Inflammatory macrophage treated with lipopolysaccharide for 1 hour (primary cell): ENCODE measurements at regions not wholly inside any gene's neighbourhood (a gene's known extent, or its start where the extent isn't known, plus 50 kb on each side); places are given as distances from the start of the nearest gene placed in this dataset.
"Not testable (repeated sequence)": the region's sequence is repeated elsewhere in the genome, so short reads cannot be mapped to it uniquely, and the experiment has no call there.

Experiments
- DNase-seq, 2 donors: peaks; one replicate each; pipeline ENCODE4 v3.0.0-alpha.2; 2020 to 2022

DNA sequence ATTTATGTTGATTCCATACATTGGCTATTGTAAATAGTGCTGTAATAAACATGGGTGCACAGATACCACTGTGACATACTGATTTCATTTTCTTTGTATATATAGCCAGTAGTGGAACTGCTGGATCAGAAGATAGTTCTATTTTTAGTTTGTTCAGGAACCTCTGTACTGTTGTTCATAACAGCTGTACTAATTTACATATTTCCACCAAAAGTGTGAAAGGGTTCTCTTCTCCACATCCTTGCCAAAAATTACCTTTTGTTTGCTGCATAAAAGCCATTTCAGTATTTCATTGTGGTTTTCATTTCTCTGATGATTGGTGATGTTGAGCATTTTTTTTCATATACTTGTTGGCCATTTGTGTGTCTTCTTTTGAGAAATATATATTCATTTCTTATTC, 1962.1 kb downstream of the PCDH9 start:
- no peak for DNase-seq

DNA sequence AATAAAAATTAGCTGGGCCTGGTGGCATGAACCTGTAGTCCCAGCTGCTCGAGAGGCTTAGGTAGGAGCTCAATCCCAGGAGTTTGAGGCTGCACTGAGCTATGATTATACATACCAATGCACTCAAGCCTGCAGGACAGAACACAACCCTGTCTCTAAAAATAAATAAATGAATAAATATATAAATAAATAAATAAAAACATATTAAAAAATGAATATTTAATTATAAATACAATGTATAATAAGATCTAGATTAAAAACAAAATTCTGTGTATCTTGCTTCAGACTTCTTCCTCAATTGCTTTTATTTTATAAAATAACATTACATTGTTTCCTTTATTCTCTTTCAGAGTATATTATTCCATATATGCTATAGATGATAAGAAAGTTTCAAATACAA, 1964.1 kb downstream of the PCDH9 start:
- no peak for DNase-seq

DNA sequence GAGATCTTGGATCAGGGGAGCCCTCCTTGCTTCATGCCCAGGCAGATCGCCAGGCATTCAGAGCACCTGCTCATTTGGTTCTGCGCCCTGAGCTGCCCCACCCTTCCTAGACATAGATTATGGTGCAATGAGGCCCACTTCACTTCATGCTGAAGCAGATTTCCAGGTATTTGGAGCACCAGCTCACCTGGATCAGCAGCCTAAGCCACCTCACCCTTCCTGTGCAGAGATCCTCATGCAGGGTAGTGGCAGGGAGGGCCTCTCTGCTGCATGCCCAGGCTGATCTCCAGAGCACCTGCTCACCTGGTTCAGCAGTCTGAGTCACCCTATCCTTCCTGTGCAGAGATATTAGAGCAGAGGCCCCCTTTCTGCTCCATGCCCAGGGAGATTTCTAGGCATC, 1966.1 kb downstream of the PCDH9 start:
- DNase-seq = no peak

DNA sequence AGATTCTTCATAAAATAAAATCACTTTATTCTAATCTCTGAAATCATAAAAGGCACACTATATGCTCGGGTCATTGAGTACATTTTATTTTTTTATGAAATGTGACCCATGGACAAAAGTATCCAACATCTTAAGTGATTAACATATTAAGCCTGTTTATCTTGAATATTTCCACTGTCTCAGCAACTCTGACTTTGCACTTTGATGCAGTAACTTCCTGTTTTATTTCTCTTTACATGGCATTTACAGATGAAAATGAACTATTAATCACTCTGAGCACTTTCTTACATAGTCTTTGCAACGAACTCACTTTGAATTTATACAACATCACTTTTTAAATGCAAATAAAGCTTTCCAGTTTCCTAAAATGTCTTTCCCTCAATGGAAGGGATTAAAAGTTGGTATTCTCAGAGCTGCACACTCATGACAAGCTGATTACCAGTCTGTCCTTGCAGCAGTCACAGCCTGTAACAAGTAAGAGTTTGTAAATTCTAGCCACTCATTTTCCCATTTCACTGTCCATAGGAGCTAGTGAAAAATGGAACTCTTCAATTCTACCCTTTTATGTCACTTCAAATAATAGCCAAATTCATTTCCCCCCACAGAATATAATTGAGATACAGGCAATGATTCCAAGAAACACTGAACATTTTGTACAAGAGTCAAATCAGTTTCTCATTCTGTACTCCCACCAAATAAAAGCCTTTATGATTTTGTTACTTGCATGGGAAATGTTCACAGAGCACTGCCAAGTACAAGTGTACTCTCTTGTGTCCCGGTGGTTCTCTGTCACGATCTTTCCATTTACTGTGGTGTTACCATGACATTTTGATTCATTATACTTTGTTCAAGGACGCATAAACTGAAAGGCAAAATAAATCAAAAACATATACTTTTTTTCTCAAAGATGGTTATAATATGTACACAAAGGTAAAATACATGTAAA, 1968.9 kb downstream of the PCDH9 start:
- DNase-seq = peak; percentile 2

DNA sequence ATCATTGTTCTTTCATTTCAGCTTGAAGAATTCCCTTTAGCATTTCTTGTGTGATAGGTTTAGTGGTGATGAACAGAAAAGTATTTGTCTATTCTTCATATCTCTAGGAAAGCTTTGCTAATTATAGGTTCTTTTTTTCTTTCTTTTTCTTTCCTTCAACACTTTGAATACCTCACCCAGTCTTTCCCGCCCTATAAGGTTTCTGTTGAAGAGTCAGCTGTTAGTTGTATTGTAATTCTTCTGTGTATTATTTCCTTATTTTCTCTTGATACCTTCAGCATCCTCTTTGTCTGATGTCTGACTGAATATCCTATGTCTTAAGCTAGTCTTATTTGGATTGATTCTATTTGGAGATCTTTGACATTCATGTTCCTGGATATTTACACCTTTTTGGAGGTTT, 1989.4 kb downstream of the PCDH9 start:
- DNase-seq = no peak

DNA sequence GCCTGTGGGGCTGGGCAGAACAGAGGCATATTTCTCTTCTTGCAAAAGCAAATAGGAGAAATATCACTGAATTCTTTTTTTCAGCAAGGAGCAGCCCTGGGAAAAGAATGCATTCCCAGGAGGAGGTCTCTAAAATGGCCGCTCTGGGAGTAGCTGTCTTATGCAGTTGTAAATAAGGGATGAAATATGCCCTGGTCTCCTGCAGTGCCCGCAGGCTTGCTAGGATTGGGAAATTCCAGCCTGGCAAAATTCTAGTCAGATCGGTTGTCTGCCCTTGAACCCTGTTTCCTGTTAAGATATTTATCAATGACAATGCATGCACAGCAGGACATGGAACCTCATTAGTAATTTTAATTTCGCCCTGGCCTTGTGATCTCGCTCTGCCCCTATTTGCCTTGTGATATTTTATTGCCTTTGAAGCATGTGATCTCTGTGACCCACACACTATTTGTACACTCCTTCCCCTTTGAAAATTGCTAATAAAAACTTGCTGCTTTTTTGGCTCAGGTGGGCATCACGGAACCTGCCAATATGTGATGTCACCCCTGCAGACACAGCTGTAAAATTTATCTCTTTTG, 1993.2 kb downstream of the PCDH9 start:
- no peak for DNase-seq

DNA sequence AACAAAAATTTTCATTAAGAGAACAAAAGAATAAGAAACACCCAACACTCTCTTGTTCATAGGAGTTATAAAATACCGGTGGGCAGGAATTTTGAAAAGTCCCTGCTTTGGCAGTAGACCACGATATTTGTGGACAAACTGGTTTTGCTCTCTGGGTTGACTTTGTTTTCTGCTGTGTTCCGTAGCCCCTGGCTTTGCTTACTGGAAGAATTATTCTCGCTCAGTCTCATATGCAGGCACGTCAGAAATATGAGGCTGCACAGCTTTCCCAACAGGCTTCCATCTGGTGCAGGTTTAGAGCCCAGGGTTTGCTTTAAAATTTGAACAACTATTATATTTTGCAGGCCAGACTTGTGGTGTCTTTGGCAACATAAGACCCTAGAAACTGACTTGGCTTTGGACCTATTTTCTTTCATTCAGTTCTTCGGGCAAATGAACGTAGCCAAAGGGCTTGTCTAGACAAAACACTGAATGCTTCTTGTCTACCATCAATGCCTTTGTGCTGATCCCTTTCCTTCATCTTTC, 2012.6 kb downstream of the PCDH9 start:
- DNase-seq = no peak

DNA sequence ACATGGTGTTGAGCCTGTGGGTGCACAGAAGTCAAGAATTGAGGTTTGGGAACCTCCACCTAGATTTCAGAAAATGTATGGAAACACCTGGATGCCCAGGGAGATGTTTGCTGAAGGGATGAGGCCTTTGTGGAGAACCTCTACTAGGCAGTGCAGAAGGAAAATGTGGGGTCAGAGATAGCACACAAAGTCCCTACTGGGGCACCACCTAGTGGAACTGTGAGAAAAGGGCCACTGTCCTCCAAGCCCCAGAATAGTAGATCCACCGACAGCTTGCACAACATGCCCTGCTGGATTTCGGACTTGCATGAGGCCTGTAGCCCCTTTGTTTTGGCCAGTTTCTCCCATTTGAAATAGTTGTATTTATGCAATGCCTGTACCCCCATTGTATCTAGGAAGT, 2027.3 kb downstream of the PCDH9 start:
- not testable (repeated sequence) for DNase-seq

DNA sequence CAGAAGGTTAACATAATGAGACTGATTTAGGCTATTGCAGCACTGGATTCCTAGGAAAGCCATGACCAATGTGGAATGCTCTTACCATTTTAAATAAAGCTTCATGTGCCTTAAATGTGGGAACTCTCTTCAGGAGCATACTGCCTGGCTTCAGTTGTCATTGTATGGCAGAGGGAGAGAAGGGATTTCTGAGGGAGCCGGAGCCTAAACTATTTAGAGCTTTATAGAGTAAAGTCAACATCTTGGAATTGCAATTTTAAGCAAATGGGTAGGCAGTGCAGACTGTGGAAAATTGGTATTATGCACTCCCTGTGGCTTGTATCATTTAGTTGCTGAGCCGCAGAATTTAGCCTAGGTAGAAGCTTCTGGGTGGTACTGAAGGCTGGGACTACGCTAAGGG, 2041.4 kb downstream of the PCDH9 start:
- no peak for DNase-seq

DNA sequence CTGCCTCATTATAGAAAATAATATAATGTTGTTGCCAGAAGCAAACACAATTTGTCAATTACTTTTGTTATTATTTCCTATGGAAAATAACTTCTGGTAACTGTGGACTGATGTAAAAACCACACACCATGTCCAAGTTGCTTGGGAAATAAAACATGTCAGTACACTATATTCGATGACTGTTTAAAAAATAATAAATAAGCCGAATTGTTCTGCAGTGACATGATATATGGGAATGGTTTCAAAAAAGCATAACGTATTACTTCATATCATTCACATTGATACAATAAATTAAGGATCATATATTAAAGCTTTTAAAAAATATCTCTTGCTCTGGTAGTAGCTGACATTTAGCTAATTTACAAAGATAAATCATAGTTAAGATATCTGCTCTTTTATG, 2062.1 kb downstream of the PCDH9 start:
- no peak for DNase-seq

DNA sequence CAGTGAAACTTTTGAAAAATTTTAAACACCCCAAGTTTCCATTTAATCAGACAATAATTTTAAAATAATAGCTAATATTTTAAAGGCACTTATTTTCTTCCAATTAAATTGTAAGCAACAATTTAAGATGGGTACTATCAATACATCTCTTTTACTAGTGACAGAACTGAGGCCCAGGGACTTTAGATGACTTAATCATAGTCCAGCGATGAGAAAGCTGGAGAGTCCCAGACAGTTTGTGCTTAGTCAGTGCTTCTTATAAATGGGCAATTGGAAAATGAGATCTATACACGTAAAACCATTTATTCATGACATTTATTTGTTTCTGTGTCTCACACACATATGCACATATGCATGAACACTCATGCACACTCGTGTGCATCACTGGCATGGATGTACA, 2063.5 kb downstream of the PCDH9 start:
- no peak for DNase-seq

DNA sequence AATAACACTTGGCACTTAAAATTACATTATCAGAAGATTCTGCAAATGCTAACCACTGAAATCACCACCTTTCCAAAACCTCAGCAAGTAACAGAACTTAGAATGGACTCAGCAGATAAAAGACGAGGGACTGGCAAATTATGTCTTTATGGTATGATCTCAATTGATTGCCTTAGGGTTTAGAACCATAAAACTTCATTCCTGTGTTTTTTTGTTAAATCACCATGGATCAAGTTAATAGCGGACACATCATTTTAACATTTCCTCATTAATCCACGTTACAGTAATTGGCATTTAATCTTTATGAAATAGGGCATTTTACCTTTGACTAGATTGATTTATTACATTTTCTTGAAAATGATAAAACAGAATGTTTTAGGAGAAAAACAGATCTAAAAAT, 2070.3 kb downstream of the PCDH9 start:
- no peak for DNase-seq

DNA sequence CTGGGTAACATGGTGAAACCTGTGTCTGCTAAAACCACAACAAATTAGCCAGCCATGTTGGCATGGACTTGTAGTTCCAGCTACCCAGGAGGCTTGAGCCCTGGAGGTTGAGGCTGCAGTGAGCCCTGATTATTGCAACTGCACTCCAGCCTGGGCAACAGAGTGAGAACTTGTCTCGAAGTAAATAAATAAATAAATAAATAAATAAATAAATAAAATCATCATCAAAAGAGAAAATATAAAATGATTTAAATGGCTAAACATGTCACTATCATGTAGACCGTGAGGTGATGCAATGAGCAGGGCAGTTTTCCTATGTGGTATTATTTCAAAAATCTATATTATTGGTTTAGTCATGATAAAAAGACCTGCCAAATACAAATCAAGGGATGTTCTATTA, 2074.3 kb downstream of the PCDH9 start:
- DNase-seq = no peak

DNA sequence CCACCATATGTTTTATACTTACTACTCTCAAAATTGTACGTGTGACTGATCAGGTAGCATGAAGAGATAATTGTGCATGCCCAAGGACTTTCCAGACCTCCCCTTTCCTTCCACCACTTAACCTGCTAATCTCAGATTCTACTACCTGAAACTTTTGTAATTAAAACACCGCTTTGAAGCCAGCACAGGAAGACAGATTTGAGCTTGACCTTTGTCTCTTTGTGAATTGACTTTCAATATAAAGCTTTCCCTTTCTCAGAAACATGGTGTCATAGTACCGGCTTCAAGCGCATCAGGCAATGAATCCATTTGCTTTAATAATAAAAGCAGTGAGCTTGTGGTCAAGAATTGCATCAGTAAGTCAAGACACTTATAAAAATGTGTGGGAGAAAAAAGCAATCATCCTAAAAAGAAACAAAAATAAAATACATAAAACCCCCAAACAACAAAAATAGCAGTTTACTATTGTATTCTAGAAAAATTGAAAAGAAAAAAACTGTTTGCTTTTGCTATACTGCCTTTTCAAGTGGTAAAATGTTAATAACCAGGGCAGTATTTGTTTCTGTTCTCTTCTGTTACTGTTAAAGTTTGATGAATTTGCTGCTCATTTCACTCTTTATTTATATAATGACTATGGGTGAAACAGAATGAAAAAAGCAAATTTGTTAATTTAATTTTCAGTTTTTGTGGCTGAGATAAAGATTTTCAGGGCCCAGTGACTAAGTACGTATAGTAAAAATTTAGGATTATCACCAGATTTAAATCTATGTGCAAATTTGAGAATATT, 2075.3 kb downstream of the PCDH9 start:
- no peak for DNase-seq

DNA sequence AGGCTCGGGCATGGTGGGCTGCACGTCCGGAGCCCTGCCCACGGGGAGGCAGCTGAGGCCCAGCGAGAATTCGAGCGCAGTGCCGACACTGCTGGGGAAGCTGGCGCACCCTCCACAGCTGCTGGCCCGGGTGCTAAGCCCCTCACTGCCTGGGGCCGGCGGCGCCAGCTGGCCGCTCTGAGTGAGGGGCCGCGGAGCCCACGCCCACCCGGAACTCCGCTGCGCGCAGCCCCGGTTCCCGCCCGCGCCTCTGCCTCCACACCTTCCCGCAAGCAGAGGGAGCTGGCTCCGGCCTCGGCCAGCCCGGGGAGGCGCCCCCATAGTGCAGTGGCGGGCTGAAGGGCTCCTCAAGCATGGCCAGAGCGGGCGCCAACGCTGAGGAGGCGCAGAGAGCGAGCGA, 2080.4 kb downstream of the PCDH9 start:
- no peak for DNase-seq

DNA sequence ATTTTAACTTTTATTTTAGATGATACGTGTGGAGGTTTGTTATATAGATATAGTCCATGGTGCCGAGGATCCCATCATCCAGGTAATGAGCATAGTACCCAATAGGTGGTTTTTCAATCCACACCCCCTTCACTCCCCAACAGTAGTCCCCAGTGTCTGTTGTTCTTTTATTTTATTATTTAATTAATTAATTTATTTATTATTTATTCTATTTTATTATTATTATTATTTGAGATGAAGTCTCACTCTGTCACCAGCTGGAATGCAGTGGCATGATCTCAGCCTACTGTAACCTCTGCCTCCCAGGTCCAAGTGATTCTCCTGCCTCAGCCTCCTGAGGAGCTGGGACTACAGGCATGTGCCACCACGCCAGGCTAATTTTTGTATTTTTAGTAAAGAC, 2086.2 kb downstream of the PCDH9 start:
- DNase-seq = no peak

DNA sequence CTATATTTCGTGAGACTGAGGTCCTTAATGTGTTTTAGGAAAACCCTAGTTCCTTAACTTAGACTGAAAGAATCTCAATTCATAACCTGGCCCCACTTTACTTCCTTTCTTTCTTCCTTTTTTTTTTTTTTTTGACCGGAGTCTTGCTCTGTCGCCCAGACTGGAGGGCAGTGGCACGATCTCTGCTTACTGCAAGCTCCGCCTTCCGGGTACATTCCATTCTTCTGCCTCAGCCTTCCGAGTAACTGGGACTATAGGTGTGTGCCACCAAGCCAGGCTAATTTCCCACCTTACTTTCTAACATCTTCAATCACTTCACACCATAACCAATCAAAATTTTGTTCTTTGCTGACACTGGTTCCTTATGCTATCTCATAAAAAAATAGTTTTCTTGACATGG, 2097.0 kb downstream of the PCDH9 start:
- DNase-seq = no peak

DNA sequence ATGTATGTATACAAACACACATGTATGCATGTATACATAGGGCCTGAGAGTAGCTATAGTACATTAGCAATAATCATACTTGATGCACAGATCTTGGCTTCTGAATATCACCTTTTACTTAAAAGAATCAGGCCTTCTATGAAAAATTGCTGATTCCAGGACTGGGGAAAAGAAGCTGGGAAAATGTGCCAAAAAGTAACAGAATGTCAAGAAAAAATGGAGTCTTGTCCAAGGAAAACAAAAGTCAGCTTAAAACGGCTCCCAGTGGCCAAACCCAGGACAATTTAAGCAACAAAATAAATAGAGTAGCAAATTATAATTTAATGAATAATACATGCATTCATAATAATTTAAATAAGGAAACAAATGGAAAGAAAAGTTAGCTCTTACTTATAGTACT, 2104.9 kb downstream of the PCDH9 start:
- DNase-seq = no peak

DNA sequence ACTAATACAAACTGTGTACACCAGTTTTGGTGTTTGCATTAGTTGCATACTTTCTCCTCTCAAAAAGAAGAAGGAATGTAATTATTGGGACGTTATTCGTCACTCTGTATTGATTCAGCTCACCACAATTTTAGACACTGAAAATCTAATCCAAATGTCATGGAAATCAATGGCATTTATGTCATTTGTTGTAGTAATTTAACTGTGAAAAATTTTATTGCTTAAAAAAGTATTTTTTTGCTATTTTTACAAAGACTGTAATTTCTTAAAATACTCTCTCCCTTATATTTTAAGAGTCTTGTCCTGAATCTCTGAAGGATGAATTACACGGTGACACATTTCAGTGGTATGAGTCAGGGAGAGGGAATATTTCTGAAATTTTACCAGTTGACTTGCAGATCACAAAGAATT, 2117.6 kb downstream of the PCDH9 start:
- no peak for DNase-seq

DNA sequence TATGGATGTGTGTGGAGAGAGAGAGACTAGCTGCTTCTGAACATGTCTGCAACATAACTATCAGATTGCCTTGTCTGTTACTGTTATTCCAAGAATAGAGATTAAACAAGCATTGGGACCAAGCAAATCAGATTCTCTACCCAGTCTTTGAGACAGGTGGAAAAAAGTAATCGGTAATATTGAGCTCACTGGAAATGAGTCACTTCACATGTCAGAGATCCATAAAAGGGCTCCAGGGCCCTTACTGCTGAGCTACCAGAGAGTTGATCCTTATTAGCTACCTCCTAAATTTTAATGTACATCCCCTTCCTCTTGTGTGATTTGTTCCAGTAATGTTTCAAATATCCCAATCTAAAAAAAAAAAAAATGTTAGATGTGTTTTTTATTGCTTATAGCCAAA, 2118.0 kb downstream of the PCDH9 start:
- no peak for DNase-seq

DNA sequence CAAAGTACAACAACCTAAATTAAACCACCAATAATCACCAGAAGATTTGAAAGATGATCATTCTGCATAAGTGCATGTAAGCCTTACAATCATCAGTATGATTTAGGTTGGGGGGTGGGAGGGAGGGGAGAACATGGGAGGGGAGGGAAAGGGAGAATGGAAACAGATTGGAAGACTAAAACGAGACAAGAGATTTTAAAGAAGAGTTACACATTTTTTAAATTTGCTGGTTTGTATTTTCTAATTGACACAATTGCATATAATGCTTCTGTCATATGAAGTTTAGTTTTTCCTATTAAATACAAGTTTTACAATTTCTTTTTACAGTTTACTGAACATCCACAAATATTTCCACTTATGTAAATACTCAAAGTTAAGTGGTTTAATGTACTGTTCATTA, 2118.9 kb downstream of the PCDH9 start:
- DNase-seq = no peak

DNA sequence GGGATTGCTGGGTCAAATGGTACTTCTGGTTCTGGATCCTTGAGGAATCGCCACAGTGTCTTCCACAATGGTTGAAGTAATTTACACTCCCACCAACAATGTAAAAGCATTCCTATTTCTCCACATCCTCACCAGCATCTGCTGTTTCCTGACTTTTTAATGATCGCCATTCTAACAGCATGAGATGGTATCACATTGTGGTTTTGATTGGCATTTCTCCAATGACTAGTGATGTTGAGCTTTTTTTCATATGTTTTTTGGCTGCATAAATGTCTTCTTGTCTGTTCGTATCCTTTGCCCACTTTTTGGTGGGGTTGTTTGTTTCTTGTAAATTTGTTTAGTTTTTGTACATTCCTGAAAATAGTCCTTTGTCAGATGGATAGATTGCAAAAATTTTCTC, 2125.7 kb downstream of the PCDH9 start:
- DNase-seq = not testable (repeated sequence)

DNA sequence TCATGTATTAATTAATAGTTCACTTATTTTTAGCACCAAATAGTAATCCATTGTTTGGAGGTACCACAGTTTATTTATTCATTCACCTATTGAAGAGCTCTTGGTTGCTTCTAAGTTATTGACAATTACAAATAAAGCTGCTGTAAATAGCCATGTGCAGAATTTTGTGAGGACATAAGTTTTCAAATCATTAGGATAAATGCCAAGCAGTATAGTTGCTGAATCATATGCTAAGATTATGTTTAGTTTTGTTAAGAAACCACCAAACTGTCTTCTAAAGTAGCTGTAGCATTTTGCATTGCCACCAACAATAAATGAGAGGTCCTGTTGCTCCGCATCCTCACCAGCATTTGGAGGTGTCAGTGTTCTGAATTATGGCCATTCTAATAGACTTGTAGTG, 2126.8 kb downstream of the PCDH9 start:
- no peak for DNase-seq
